Common myeloid progenitor, CD34-positive (primary cell): ENCODE measurements at regions not wholly inside any gene's neighbourhood (a gene's known extent, or its start where the extent isn't known, plus 50 kb on each side); places are given as distances from the start of the nearest gene placed in this dataset.
"Not testable (repeated sequence)": the region's sequence is repeated elsewhere in the genome, so short reads cannot be mapped to it uniquely, and the experiment has no call there.

ENCODE experiments used
- CTCF ChIA-PET: fragments of 350-600 bp; sonication (Branson Sonifier 250); formaldehyde crosslinking; loops from one replicate; lab custom pipeline; 2021; ENCODE audit warnings: antibody characterized with exemption; lab: Charles Lee
- POLR2A ChIA-PET: fragments of 350-600 bp; sonication (Branson Sonifier 250); formaldehyde crosslinking; loops from one replicate; lab custom pipeline; 2021; ENCODE audit warnings: antibody characterized with exemption; lab: Charles Lee
- DNase-seq, 3 donors: peaks; one replicate each; pipeline versions ENCODE4 v3.0.0 to v3.0.0-alpha.2; 2013
- H3K27ac ChIP-seq, 2 experiments: 1 replicate in 1 of 2; 2 replicates in 1 of 2; pipeline ENCODE4 v1.7.0; 2013; ENCODE audit warnings: inconsistent platforms in 2 of 2, low read length in 2 of 2, mild to moderate bottlenecking in 2 of 2, low read depth in 1 of 2, moderate library complexity in 1 of 2; ENCODE audit not compliant: severe bottlenecking in 2 of 2, insufficient read depth in 1 of 2, poor library complexity in 1 of 2
- H3K27me3 ChIP-seq, 5 experiments: replicated peaks in 2 of 5; 1 replicate in 3 of 5; 2 replicates in 2 of 5; pipeline versions ENCODE4 v1.6.1 to v1.7.0; 2013; ENCODE audit warnings: low read length in 4 of 5, mild to moderate bottlenecking in 2 of 5, moderate library complexity in 2 of 5, inconsistent platforms in 1 of 5; ENCODE audit not compliant: insufficient read depth in 5 of 5, control insufficient read depth in 4 of 5
- H3K36me3 ChIP-seq, 4 experiments: 1 replicate in 2 of 4; 2 replicates in 2 of 4; pipeline versions ENCODE4 v1.6.1 to v1.7.0; 2013; ENCODE audit warnings: low read length in 3 of 4, control low read depth in 1 of 4, mild to moderate bottlenecking in 1 of 4; ENCODE audit not compliant: control insufficient read depth in 4 of 4, insufficient read depth in 4 of 4
- H3K4me1 ChIP-seq, 4 experiments: 1 replicate in 3 of 4; 2 replicates in 1 of 4; pipeline versions ENCODE4 v1.6.1 to v1.7.1; 2013; ENCODE audit warnings: low read length in 3 of 4, mild to moderate bottlenecking in 3 of 4, control low read depth in 1 of 4, inconsistent platforms in 1 of 4, moderate library complexity in 1 of 4; ENCODE audit not compliant: control insufficient read depth in 4 of 4, insufficient read depth in 4 of 4; ENCODE audit errors: control extremely low read depth in 1 of 4
- H3K4me3 ChIP-seq, 7 experiments: 1 replicate in 4 of 7; 2 replicates in 3 of 7; pipeline versions ENCODE4 v1.5.1 to v1.7.0; 2013; ENCODE audit warnings: mild to moderate bottlenecking in 7 of 7, low read length in 6 of 7, moderate library complexity in 6 of 7, inconsistent platforms in 2 of 7, low read depth in 2 of 7, control low read depth in 1 of 7; ENCODE audit not compliant: insufficient read depth in 4 of 7, control insufficient read depth in 1 of 7; ENCODE audit errors: extremely low read depth in 1 of 7
- H3K9me3 ChIP-seq, 5 experiments: 1 replicate in 4 of 5; 2 replicates in 1 of 5; pipeline versions ENCODE4 v1.6.1 to v1.7.1; 2013; ENCODE audit warnings: low read length in 4 of 5, mild to moderate bottlenecking in 2 of 5, inconsistent platforms in 1 of 5, low read depth in 1 of 5, moderate library complexity in 1 of 5; ENCODE audit not compliant: control insufficient read depth in 4 of 5, insufficient read depth in 2 of 5; ENCODE audit errors: control extremely low read depth in 1 of 5
- WGBS: methylation state at CpG from one replicate; pipeline ENCODE4 v1.1.5; 2013; ENCODE audit not compliant: insufficient coverage; 5-methylcytosine and 5-hydroxymethylcytosine counted together

DNA sequence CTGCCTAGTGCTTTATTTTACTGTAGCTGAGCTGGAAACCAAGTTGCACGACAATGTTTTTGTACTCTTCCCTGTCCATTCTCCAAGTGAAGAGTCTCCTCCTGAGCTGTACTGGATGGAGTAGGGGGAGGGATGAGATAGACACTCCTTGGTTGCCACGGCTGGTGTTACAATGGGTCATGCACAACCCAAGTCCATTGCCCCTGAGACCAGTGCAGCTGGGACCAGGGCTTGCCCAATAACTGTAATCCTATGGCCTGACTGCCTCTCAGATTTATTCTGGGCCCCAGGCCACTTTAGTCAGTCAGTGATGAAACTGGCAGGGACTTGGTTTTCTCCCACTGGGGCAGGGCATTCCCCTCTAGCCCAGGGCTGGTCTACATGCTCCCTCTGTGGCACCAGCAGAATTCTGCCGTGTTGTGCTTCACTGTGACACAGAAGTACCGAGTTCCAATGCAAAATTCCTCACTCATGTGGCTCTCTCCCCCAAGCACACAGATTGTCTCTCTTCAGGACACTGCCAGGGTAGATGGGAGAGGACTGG, 203.3 kb upstream of the PCDH18 start:
- ChIA-PET CTCF (interaction anchor here (1.7 kb wide), 1 partner anchor 10 kb away, joined by 5 read pairs; no protein-coding TSS in a partner anchor), POLR2A (no interaction called here)
- H3K9me3 ChIP-seq: no peaks in the 10 kb centered on the region
- DNase-seq: no peak
- no peaks in the 10 kb centered on the region for H3K4me1 ChIP-seq
- no peaks in the 10 kb centered on the region for H3K27me3 ChIP-seq
- H3K27ac ChIP-seq: no peak overlapping the region
- WGBS: 97% methylated on average over 4 of the region's 4 CpGs
- no peaks in the 10 kb centered on the region for H3K36me3 ChIP-seq
- H3K4me3 ChIP-seq: no peak overlapping the region

- CTCF ChIA-PET: interaction anchor here (1.7 kb wide), 1 partner anchor 8 kb away, joined by 5 read pairs; no protein-coding TSS in a partner anchor
- H3K4me1 ChIP-seq, H3K4me3 ChIP-seq, H3K36me3 ChIP-seq, H3K27ac ChIP-seq, POLR2A ChIA-PET, H3K9me3 ChIP-seq, H3K27me3 ChIP-seq: not testable (repeated sequence)
- WGBS: 87% methylated on average over 26 of the region's 44 CpGs
- DNase-seq: peak in 1 of 3 donors; percentile 3
These were observed 201.2 kb upstream of the PCDH18 start for GRCh38 chr4:137733174-137734141.

GRCh38 chr4:137722910-137723309, 190.6 kb upstream of the PCDH18 start:
- CTCF ChIA-PET: no interaction called here
- POLR2A ChIA-PET: no interaction called here
- no peak for DNase-seq
- H3K36me3 ChIP-seq: no peaks in the 10 kb centered on the region
- peaks cover 0 to 1% (median 0%) of the 10 kb centered on the region in 5 experiments for H3K9me3 ChIP-seq
- no peaks in the 10 kb centered on the region for H3K27me3 ChIP-seq
- no CpG with 5 or more reads among the region's 1 CpG for WGBS
- H3K4me1 ChIP-seq: no peaks in the 10 kb centered on the region
- H3K4me3 ChIP-seq: no peak overlapping the region
- no peak overlapping the region for H3K27ac ChIP-seq

GRCh38 chr4:137711502-137711901, 179.2 kb upstream of the PCDH18 start:
- POLR2A ChIA-PET: no interaction called here
- Histone ChIP-seq H3K4me1 (no peaks in the 10 kb centered on the region), H3K9me3 (no peaks in the 10 kb centered on the region), H3K4me3 (no peak overlapping the region), H3K27me3 (no peaks in the 10 kb centered on the region), H3K36me3 (no peaks in the 10 kb centered on the region), H3K27ac (no peak overlapping the region)
- no peak for DNase-seq
- CTCF ChIA-PET: interaction anchor here (1.1 kb wide), 1 partner anchor 8 kb away, joined by 3 read pairs; no protein-coding TSS in a partner anchor
- 86% methylated on average over 2 of the region's 2 CpGs for WGBS

DNA sequence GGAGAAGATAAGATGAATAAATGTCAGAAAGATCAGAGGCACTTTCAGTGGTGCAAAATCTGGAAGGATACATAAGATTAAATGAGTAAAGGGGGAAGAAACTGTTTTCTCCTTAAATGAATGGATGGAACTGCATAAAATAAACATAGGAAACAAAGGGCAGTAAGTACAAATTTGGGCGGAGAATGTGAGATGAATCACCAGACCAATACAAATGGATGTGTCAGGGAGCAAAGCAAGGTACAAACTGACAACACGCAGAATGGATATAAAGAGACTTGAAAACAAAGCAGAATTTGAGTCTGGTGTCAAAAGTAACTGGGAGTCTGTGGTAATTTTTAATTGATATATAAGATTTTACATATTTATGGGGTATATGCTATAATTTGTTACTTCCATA, 175.3 kb upstream of the PCDH18 start:
- no peak for DNase-seq
- ChIA-PET POLR2A (no interaction called here), CTCF (no interaction called here)
- WGBS: 100% methylated on average over 1 of the region's 2 CpGs
- Histone ChIP-seq H3K27ac (no peak overlapping the region), H3K9me3 (no peaks in the 10 kb centered on the region), H3K4me1 (no peaks in the 10 kb centered on the region), H3K4me3 (no peak overlapping the region), H3K27me3 (no peaks in the 10 kb centered on the region), H3K36me3 (no peaks in the 10 kb centered on the region)

GRCh38 chr4:137707102-137707620, 174.9 kb upstream of the PCDH18 start:
- no peaks in the 10 kb centered on the region for H3K36me3 ChIP-seq
- H3K27ac ChIP-seq: no peak overlapping the region
- no peaks in the 10 kb centered on the region for H3K27me3 ChIP-seq
- CTCF ChIA-PET: no interaction called here
- DNase-seq: no peak
- no peaks in the 10 kb centered on the region for H3K4me1 ChIP-seq
- no peak overlapping the region for H3K4me3 ChIP-seq
- no peaks in the 10 kb centered on the region for H3K9me3 ChIP-seq
- POLR2A ChIA-PET: no interaction called here
